GM12891 (cell line): ENCODE measurements at regions not wholly inside any gene's neighbourhood (a gene's known extent, or its start where the extent isn't known, plus 50 kb on each side); places are given as distances from the start of the nearest gene placed in this dataset.

Experiments
- PAX5 ChIP-seq: IDR thresholded peaks from 2 replicates; pipeline ENCODE4 v1.6.1; 2011; ENCODE audit warnings: low read length, moderate library complexity, mild to moderate bottlenecking; ENCODE audit not compliant: insufficient read depth, severe bottlenecking
- POLR2A ChIP-seq: IDR thresholded peaks from 2 replicates; pipeline ENCODE4 v1.6.1; 2011; ENCODE audit warnings: low read depth, low read length, control low read depth
- POLR2AphosphoS5 ChIP-seq: IDR thresholded peaks from 2 replicates; pipeline ENCODE4 v1.6.1; 2011; ENCODE audit warnings: low read depth, low read length, control low read depth
- TAF1 ChIP-seq: IDR thresholded peaks from 2 replicates; pipeline ENCODE4 v1.6.1; 2011; ENCODE audit warnings: low read depth, low read length, control low read depth

DNA sequence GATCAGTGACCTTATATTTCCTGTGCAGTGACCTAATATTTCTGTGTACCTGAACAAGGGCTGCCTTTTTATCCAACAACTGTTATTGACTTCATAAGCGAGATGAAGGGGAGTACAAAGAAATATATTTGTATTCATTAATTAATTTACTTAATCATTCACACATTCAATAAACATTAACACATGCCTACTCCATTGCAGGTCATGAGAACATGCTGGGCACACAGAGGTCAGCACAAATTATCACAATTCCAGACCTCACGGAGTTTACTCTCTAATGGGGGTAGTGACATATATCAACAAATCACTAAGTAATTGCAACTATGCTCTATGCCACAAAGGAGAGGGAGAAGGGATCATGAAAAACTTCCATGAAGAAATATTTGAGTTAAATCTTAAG, 614.6 kb downstream of the TOX3 start:
- TF ChIP-seq POLR2AphosphoS5, result no peak
- no peak for TF ChIP-seq POLR2A
- no peak for TF ChIP-seq TAF1
- TF ChIP-seq PAX5, result no peak
